Activated CD4-positive, alpha-beta T cell treated with anti-CD3 and anti-CD28 coated beads for 48 hours (primary cell): ENCODE measurements at regions not wholly inside any gene's neighbourhood (a gene's known extent, or its start where the extent isn't known, plus 50 kb on each side); places are given as distances from the start of the nearest gene placed in this dataset.
"Not testable (repeated sequence)": the region's sequence is repeated elsewhere in the genome, so short reads cannot be mapped to it uniquely, and the experiment has no call there.

Experiments used
- DNase-seq: peaks from one replicate; pipeline ENCODE4 v3.0.0-alpha.2; 2020

GRCh38 chr7:68613405-68613804, 984.9 kb upstream of the AUTS2 start:
- no peak for DNase-seq

- no peak for DNase-seq
These were observed 984.4 kb upstream of the AUTS2 start for GRCh38 chr7:68613897-68614296.

GRCh38 chr7:68619526-68619925, 978.7 kb upstream of the AUTS2 start:
- DNase-seq, result no peak

GRCh38 chr7:68622500-68622899, 975.8 kb upstream of the AUTS2 start:
- no peak for DNase-seq

- no peak for DNase-seq
These were observed 975.2 kb upstream of the AUTS2 start for GRCh38 chr7:68623030-68623429.

GRCh38 chr7:68627247-68627864, 970.9 kb upstream of the AUTS2 start:
- DNase-seq, result no peak

GRCh38 chr7:68630914-68631313, 967.4 kb upstream of the AUTS2 start:
- DNase-seq, result not testable (repeated sequence)

- no peak for DNase-seq
These were observed 958.2 kb upstream of the AUTS2 start for GRCh38 chr7:68640103-68640502.

GRCh38 chr7:68642727-68643126, 955.5 kb upstream of the AUTS2 start:
- DNase-seq, result no peak

- DNase-seq, result no peak
These were observed 934.9 kb upstream of the AUTS2 start for GRCh38 chr7:68663392-68663791.

- no peak for DNase-seq
These were observed 927.2 kb upstream of the AUTS2 start for GRCh38 chr7:68671046-68671445.

GRCh38 chr7:68671671-68672070, 926.6 kb upstream of the AUTS2 start:
- DNase-seq, result no peak

GRCh38 chr7:68674826-68675225, 923.4 kb upstream of the AUTS2 start:
- DNase-seq, result no peak

- no peak for DNase-seq
These were observed 921.3 kb upstream of the AUTS2 start for GRCh38 chr7:68676813-68677535.

- no peak for DNase-seq
These were observed 920.1 kb upstream of the AUTS2 start for GRCh38 chr7:68678196-68678595.

GRCh38 chr7:68679459-68680234, 918.6 kb upstream of the AUTS2 start:
- no peak for DNase-seq

- no peak for DNase-seq
These were observed 917.9 kb upstream of the AUTS2 start for GRCh38 chr7:68680235-68680872.

- no peak for DNase-seq
These were observed 915.4 kb upstream of the AUTS2 start for GRCh38 chr7:68682910-68683309.

- no peak for DNase-seq
These were observed 913.9 kb upstream of the AUTS2 start for GRCh38 chr7:68684246-68684839.

- no peak for DNase-seq
These were observed 913.3 kb upstream of the AUTS2 start for GRCh38 chr7:68684996-68685395.

GRCh38 chr7:68688416-68689086, 909.7 kb upstream of the AUTS2 start:
- DNase-seq, result no peak

GRCh38 chr7:68689087-68689433, 909.2 kb upstream of the AUTS2 start:
- no peak for DNase-seq
